ENCODE measurements at regions not wholly inside any gene's neighbourhood (a gene's known extent, or its start where the extent isn't known, plus 50 kb on each side); places are given as distances from the start of the nearest gene placed in this dataset.

DNA sequence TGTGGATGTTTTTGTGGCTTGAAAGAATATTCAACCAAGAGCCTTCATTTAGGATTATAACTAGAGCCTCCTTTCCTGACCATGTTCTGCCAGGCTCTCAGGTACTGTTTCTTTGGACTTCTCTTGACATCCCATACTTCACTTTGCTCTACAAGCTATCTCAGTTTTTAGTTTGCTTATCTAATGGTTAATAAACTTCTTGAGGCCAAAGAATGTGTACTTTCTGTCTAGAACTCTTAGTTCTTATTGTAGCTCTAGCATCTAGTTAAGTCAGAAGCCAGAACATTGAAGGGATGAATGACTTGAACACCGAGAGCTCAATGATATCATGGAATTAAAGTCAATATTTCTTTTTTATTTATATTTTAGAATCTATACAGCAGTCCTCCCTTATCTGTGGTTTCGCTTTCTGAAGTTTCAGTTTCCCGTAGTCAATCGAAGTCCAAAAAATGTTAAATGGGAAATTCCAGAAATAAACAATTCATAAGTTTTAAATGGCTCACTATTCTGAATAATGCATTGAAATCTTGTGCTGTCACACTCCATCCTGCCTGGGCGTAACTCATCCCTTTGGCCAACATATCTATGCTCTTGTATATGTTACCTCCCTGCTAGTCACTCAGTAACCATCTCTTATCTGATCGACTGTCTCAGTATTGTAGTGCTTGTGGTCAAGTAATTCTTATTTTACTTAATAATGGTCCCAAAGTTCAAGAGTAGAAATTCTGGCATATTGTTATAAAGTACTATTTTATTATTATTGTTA is 368.6 kb upstream of the RBMS3 start:
- no peak for DNase-seq

DNA sequence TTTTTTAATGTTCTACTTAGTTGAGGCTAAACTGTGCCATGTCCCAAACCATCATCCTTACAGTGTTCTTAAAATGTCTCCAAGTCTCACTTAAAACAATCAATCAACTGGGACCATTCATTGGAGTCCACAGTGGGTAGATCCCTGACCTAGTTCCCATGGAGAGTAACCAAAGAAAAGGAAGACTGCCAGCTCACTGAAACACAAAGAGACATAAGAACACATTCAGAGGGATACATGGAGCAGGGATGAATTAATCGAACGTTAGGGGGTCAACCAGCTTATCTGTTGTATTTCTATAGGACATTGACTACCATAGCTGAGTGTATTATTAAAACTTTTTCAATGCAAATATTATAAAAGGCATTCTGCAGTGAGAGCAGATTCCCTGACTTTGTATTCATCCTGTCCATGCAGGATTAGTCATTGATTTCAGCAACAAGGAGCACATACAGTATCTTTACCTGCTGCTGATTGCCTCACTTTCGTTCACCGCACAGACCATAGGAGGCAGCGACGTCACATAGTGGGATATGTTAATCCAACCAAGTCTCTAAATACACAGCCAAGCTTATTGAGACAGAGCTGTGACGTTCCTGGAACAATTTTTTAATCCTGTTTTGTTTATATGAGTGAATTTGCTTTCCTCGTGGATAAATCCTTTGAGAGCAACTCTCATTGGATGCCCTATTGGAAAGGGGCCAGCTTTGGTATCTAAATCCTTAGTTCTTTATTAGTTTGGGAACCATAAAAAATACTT is 364.9 kb upstream of the RBMS3 start:
- DNase-seq = no peak

DNA sequence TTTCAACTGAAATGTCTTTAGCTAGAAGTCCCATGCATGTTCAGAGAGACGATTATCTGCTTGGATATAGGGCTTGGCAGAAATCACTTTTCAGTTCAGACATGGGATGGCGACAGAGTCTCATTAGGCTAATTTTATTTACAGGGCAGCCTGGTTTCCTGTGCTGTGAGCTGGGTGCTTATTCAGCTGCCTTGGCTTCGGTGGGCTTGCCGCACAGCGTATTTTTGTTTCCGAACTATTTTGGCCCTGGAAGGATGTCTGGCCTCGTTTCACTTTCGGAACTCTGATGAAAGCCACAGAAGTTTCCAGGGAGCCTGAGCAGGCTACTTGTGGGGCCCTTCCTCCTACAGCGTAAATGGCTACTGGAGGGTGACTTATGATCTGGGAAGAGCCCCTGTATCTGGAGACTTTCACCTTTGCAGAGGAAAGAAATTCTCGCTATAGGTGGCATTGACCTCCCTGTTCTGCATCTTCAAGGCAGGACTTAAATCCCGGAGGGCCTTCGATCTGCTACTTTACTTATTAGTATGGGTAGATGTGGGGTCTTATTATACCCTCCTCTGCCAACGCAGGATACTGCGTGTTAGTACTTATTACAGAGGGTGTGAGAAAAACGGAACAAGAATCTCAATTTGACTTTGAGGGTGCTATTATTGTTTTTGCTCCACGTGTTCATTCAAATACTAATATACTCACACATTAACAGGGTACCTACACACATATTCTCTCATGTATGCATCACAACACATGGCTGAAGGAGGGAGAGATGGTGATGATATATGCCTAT is 364.0 kb upstream of the RBMS3 start:
- no peak for DNase-seq

DNA sequence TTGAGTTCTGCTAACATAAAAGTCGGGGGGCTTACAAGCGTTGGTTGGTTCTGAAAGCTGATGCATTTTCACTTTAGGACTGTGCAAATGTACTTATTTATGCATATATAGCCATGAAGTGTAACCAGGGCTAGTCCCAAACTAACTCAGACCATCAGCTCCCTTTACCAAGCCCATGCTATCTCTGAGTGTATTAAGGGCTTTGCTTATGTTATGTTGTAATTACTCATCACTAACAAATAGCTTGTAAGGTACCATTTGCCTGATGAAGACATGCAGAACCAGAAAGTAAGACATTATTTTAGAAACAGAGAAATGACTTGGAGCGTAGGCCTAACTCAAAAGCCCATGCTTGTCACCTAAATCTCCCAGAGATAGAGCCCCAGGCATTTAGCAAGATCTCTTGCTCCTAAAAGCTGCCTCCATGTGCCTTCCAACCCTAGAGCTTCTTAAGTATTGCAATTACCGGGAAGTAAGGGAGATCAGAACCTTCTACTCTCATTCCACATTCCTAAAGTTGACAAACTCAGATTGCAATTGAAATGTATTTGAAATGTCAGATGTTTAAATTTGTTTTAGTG is 362.9 kb upstream of the RBMS3 start:
- no peak for DNase-seq

DNA sequence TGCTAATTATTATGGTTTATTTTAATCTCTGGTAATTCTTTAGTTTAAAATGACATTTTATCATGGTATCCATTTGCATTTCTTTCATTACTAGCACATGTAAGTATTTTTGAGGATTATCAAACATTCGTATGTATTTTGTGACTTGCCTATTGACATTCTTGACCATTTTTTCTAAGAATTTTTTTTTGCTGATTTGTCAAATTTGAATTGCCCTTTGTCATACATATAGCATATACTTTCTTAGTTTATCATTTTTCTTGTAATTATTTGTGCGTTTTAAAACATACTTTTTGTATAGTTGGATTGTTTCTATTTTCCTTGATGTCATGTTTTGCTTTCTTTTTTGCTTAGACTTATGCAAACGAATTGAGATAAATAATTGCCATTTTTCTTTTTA is 358.5 kb upstream of the RBMS3 start:
- DNase-seq = no peak

DNA sequence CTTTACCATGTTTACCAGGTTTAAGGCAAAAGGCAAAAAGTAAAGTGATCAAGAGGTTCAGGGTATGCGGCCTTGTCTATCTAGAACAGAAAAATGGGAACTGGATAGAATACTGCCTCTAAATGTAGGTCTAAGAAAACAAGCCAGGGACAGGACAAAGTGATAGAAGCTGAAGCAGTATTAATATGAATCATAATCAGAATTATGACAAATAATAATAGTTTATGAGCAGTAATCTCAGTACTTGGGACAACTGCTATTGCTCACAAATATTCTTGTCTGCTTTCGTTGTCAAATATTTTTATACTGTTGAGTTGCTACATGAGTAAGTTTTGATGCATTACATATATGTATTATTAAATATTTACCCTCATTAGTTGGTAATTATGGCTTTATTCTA is 356.9 kb upstream of the RBMS3 start:
- no peak for DNase-seq

DNA sequence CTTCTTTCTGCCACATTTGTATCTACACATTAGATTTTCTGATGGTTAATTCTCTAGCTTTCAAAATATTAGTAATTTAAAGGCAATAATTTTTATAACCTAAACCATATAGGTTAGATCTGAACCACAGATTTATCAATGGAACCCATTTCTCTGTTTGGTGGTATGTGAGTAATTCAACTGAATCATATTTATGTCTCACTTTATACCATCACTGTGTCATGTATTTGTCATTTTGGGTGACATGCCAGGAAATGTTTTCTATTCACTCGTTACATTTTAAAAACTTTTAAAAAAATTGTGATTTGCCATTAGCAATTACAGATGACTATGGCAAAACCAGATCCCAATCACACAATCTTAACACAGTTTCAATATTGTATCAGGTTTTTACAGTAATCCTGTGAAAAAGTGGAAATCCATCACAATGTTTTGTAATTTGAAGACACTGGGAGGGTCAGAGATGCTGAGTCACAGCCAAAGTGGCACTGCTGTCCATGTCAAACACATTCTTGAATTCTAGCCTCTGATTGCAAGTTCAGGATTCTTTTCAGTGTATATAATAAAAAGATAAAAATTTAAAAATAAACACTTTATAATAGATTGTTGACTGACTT is 356.0 kb upstream of the RBMS3 start:
- no peak for DNase-seq

DNA sequence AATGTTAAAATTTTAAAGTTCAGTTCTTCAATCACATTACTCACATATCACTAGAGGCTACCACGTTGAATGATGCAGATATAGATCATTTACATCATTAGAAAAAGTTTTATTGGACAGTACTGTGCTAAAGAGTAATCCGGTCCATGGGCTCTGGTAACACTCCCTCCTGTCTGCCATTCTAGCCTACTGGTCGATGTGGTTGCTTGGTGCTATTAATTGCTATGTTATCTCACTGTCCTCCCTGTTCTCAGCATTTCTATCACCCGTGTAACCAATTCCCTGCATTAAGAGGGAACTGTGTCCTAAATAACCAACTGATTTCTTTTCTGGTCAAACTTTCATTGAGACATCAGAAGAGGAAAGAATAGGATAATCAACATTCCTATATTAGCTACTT is 347.5 kb upstream of the RBMS3 start:
- DNase-seq = no peak

DNA sequence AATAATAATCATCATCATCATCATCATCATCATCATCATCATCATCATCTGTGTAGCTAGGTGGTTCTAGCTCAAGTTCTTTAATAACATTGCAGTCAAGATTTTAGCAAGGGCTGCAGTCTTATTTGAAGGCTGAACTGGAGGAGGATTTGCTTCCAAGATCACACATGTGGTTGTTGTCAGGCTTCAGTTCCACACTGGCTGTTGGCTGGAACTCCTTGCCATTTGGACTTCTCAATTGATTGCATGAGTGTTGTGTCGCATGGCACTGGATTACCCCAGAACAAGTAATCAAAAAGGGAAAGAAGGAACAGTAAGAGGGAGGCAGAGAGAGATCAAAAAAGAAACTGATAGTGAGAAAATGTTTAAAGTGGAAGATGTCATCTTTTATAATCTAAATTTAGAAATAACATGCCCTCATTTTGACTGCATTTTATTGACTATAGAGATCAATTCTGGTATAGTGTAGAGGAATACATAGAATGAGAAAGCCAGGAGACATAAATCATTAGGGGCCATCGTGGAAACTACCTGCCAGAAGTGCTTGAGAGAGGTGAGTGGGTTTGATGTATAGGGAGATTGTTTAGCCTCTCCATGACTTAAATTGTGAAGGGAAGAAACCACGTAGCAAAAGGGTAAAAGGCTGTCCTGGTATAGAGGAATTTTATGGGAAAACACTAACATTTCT is 346.6 kb upstream of the RBMS3 start:
- no peak for DNase-seq

DNA sequence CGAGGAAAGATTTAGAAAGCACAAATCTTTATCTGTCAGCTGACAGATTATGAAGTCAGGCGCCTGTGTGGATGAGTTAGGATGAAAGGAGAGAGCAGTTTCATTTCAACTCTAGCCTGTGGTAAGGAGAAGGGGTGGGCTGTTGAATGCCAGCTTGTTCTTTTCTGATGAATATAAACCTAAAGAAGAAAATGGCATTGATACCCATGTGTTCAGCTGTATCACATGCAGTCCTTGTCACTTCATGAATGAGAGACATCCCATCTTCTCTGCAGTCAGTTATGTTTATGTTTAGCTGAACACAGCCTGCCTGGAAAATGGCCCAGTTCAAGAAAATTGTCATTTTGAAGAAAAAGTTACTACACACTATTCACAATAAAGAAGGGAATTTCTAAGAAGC is 345.7 kb upstream of the RBMS3 start:
- DNase-seq = no peak

DNA sequence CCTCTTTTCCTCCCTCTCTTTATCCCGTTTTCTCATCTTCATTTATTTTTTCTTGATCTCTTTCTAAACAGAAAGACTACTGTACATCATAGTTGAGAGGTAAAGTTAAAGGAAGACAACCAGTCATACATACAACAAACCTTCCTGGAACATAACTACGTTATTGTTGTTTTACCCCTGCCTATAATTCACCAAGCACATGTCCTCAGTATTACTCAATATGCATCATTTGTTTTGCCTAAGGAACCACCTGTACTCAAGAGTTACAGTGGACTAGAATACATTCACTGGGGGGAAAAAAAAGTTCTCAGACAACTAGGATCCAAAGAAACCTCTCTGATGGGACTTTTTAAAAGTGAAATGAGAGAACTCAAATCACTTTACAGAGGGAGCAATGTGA is 344.7 kb upstream of the RBMS3 start:
- DNase-seq = no peak

DNA sequence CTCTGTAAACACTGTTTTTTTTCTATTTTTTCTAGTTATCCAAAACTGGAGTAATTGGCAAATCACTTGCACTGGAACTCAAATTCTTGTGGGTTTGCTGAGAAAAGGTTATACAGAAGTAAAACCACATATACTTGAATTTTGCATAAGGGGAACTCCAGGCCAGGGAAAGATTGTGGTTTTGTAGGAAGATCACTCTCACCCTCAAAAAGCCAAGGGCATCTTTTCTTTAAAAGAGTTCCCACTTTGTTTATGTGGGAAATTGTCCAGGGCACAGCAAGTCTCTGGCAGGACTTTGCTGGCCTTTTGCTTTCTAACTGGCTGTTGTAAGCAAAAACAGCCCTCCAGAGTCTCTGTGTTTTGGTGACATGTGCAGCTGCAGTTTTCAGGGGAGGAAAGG is 340.3 kb upstream of the RBMS3 start:
- no peak for DNase-seq

DNA sequence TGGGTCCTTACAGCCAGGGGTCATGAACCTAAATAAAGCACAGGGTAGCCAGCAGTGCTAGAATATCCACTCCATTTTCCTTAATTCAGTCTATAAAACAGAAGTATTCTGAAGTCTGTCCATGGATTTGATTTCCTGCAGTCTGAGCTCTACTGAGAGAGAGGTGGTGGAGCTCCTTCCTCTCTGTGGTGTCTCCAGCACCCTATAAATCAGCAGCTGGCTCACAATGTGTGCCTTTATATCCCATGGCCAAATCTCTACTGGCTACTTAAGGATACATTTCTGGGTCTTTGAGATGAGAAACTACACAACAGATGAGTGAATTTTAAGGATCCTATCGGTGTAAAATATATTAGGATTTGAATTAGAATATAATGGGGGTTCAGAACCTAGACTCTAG is 339.9 kb upstream of the RBMS3 start:
- no peak for DNase-seq

DNA sequence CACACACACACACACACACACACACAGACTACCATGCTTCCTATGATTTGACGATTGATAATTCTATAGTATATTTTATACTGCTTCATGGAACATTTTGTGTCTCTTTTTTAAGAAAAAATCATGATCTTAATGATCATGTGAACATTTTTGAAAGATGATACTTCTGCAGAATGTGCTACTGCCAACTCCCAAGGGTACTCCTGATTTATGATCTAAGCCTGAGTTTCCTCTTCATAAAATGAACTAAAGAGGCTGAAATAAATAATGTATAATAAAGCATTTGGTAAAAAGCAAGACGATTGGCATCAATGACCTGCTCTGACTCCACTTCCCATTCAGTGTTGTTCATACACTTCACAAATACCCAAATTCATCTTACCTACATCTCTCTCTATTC is 333.8 kb upstream of the RBMS3 start:
- DNase-seq = no peak

DNA sequence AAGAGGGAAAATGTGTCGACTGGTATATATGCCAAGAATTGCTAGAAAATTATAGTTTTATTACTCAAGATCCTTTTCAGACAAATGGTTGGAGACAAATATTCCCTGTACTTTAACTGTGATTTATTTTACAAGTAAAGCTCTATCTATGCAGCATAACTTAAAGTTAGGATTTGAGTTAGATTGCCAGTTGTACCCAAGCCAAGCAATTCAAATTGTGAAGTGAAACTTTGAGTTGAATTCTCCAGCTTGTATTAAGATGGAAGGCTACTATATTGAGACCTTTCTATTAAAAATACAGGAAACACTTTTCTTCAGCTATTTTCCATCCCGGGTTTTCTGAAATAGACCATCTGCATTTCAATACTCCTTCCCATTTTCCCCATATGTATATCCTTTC is 333.1 kb upstream of the RBMS3 start:
- DNase-seq = no peak

DNA sequence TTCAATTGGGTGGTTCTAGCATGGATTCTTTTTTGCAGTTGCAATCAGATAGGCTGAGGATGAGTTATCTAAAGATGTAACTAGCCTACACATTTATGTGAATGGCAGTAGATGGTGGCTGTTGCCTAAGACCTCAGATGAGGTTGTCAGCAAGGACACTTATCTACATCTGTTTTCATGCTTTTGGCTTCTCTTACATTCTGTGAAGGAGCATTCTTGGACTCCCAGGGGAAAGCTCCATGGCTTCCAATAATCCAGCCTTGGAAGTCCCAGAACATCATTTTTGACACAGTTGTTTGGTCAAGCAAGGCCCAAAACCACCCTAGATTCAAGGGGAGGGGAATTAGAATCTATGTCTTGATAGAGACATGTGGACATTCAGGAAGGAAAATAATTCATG is 332.2 kb upstream of the RBMS3 start:
- DNase-seq = no peak

DNA sequence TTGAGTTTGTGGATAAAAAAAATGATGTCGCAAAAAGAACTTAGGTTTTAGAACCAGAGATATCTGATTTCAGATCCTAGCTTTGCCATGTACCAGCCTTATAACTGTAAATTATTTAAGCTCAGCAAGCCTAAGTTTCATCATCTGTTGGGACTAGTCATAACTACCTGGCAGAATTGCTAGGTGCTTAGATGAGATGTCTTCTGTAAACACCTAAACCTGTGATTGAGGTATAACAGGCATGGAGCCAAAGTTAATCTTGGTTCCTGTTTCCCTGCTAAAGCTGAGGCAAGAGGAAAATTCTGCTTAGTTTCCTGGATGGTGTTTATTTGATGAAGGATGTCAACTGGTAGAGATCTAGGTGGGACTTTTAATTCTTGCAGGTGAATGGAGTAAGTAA is 331.3 kb upstream of the RBMS3 start:
- DNase-seq = no peak

DNA sequence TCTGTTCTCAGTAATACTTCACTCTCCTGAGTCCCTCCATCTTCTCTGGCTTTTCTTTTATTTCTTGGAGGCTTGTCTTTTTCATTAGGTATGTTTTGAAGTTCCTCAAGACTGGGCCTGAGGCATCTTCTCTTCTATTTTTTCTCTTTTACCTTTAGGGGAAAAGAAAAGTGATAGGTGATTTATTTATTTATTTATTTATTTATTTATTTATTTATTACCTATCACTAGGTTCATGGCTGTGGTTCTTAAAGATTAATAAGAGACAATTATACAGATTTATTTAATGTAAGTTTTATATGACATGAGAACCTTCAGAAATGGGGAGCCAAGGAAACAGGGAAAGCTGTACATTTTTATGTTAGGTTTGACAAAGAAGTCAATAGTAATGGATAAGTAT is 330.3 kb upstream of the RBMS3 start:
- DNase-seq = no peak

DNA sequence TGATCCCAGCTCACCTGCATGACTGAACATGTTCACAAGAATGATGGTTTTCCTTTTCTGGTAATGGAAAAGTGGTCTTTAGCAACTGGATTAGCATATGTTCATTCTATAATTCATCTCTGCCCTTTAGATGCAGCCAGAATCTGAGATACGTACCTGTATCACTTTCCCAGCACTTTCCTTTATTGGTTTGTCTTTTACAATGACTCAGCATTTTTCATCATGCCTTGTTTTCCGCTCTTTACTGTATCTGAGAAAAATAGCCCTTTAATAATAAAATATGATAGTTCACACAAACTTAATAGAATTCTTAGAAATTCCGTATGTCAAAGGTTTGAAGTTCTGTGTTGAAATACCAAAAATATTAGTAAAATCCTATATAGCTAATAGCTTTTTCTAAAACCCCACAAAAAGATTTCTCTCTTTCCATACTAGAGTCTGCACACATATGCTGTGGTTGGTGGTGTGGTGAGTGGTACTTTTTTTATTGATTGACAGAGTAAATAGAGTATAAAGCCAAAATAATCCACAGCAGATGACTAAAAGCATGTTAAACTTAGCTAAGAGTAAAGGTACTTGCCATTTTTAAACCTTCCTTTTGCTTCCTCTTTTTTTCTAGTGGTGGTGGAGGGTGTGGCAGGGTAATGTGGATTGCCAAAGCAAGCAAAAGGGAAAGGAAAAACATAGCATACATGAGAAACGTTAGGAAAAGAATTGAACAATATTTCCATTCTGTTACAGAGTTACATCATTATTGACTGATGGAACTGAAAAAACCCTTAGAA is 328.9 kb upstream of the RBMS3 start:
- DNase-seq = no peak

DNA sequence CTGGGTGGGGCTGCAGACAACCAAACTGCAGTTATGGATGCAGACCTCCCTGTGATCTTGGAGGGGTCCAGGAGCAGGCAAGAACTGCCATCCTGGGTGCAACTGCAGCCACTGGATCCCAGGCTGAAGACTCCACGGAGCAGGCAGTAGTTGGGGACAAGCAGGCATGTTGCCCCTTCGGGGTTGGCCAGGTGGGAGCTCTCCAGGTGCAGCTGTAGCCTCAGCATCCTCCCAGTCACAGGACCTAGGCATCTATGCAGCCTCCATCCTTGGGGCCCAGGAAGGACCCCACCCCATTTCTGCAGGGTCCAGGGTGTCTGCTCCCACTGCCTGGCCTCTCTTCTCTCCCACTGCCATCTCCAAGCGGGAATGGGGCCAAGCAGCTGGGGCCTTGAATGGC is 322.2 kb upstream of the RBMS3 start:
- DNase-seq = no peak

DNA sequence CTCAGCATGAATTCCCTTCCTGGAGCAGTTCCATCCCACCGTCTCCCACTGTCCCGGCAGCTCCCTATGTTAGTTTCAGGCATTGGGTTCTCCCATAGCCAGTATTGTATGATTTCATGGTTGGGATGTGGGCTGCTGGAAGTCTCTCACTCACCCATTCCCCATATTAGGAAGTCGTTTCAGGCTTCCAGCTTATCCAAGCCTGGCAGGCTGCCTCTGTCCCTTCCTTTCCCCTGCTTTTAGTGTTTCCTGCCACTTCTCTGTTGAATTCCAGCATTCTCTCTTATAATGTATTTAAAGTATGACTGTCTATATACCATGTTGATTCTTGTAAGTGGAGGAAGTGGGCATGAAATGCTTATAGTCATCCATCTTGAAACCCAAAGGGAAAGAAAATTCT is 309.7 kb upstream of the RBMS3 start:
- no peak for DNase-seq

DNA sequence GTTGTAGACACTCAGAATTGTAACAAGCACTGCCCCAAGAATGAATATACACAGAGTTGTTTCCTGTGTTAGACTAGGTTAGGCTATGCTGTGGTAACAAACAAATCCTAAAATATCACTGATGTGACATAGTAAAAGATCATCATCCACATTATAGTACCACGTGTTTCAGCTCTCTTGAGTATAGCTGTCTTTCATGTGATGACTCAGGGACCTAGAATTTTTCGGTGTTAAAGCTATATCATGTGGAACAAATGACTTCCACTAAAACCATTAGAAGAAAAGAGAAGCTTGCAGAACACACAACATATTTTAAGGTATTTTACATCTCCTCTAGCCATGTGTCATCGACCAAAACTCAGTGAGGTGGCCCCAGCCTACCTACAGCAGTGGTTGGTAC is 307.9 kb upstream of the RBMS3 start:
- DNase-seq = no peak

All from activated T-cell treated with anti-CD3 and anti-CD28 coated beads, Interleukin-2, amount 50 U/mL, for 1 hour (primary cell).